ENCODE measurements at regions not wholly inside any gene's neighbourhood (a gene's known extent, or its start where the extent isn't known, plus 50 kb on each side); places are given as distances from the start of the nearest gene placed in this dataset.

- no peaks in the 10 kb centered on the region for H3K9me3 ChIP-seq
- no peaks in the 10 kb centered on the region for H3K4me1 ChIP-seq
- no peak for DNase-seq (ENCODE audit: low spot score)
- no peak overlapping the region for H3K4me3 ChIP-seq
- H3K27ac ChIP-seq: no peak overlapping the region
- H3K27me3 ChIP-seq: no peaks in the 10 kb centered on the region
- no peaks in the 10 kb centered on the region for H3K36me3 ChIP-seq
- no peak for TF ChIP-seq CTCF (IDR thresholded peaks at IDR 0.05)
Measured at GRCh38 chr6:9783567-9783966, 631.3 kb downstream of the TFAP2A start.

DNA sequence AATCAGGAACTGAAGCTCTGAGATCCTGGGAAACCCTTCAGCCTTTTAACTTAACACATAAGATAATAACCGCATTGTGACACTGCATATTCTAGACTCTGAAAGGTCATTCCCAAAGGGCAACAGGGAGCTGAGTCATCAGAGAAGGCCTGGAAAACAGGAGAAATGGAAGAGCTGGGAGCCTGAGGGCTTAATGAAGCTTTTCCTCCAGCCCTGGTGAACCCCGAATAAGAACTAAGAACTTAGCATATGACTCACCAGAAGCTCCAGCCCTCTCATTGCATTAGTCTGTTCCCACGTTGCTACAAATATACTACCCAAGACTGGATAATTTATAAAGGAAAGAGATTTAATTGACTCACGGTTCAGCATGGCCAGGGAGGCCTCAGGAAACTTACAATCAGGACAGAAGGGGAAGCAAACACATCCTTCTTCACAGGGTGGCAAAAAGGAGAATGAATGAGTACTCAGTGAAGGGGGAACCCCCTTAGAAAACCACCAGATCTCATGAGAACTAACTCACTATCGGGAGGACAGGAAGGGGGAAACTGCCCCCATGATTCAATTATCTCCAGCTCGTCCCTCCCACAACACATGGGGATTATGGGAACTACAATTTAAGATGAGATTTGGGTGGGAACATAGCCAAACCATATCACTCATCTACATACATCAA lies 648.5 kb downstream of the TFAP2A start:
- Histone ChIP-seq H3K27me3 (no peaks in the 10 kb centered on the region), H3K9me3 (no peaks in the 10 kb centered on the region), H3K36me3 (no peaks in the 10 kb centered on the region), H3K4me1 (no peaks in the 10 kb centered on the region), H3K27ac (no peak overlapping the region), H3K4me3 (no peak overlapping the region)
- TF ChIP-seq CTCF (IDR thresholded peaks at IDR 0.05): no peak
- no peak for DNase-seq (ENCODE audit: low spot score)

DNA sequence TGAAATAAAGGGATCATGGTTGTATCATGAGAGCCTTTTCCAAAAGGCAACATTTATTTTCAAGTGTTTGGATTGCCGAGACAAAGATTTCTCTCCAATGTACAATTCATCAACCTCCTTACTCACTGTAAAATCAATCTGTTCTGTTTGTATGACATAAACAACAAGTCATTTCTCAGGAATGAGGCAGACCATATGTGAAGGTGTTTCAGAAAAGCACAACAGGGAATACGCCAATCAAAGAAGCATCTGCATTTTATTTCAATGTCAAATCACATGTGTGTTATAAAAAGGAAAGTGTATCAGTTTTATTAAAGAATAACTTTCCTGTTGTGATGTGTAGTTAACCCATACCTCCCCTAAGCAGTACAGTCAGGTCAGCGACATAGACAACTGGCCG lies 653.7 kb downstream of the TFAP2A start:
- Histone ChIP-seq H3K27ac (no peak overlapping the region), H3K4me1 (no peaks in the 10 kb centered on the region), H3K27me3 (no peaks in the 10 kb centered on the region), H3K9me3 (no peaks in the 10 kb centered on the region), H3K36me3 (no peaks in the 10 kb centered on the region), H3K4me3 (no peak overlapping the region)
- DNase-seq (ENCODE audit: low spot score): no peak
- no peak for TF ChIP-seq CTCF (IDR thresholded peaks at IDR 0.05)

- Histone ChIP-seq H3K4me1 (no peaks in the 10 kb centered on the region), H3K27ac (no peak overlapping the region), H3K36me3 (no peaks in the 10 kb centered on the region), H3K27me3 (no peaks in the 10 kb centered on the region), H3K9me3 (no peaks in the 10 kb centered on the region), H3K4me3 (no peak overlapping the region)
- no peak for DNase-seq (ENCODE audit: low spot score)
- TF ChIP-seq CTCF (IDR thresholded peaks at IDR 0.05): no peak
Measured at GRCh38 chr6:9754515-9754914, 660.4 kb downstream of the TFAP2A start.

DNA sequence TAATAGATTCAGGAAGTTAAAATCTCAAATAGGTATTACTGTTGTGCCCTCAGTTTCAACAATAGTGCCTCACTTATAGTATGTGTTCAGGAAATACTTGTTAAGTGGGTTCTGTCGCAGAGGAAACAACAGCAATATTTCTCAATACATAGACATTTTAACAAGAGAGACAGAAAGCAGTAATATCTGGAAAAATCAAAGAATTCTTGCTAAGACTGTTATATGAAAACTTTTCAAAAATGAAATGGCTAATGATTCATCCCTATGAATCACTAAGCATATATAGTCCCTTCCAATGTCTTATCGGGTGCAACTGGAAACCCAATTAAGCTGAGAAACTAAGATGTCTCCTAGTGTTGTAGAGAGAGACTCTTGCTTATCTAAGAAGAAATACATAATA lies 668.9 kb downstream of the TFAP2A start:
- no peak for TF ChIP-seq CTCF (IDR thresholded peaks at IDR 0.05)
- no peak for DNase-seq (ENCODE audit: low spot score)
- H3K4me3 ChIP-seq: no peak overlapping the region

DNA sequence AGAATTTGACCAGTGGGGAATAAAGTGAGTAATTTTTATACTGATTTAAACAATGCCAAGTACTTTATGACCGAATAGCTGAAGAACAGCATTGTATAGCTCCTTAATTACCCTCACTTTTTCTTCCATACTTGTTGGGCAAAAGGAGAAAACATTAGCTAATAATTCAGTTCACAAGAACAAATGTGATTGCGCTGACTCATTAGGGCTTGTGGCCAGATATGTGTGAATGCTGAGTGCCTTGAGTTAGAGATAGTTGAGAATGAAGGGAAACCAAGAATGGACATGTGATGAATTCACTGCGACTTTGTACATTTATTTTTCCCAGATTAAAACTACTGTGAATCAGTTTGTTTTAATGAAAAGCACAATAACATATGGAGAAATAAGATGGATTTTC lies 669.4 kb downstream of the TFAP2A start:
- no peak for TF ChIP-seq CTCF (IDR thresholded peaks at IDR 0.05)
- Histone ChIP-seq H3K27ac (no peak overlapping the region), H3K4me1 (no peaks in the 10 kb centered on the region), H3K36me3 (no peaks in the 10 kb centered on the region), H3K27me3 (no peaks in the 10 kb centered on the region), H3K9me3 (no peaks in the 10 kb centered on the region), H3K4me3 (no peak overlapping the region)
- no peak for DNase-seq (ENCODE audit: low spot score)

More for the DNA sequence above, 668.9 kb downstream of the TFAP2A start:
- Histone ChIP-seq H3K27me3 (no peaks in the 10 kb centered on the region), H3K36me3 (no peaks in the 10 kb centered on the region), H3K27ac (no peak overlapping the region), H3K9me3 (no peaks in the 10 kb centered on the region), H3K4me1 (no peaks in the 10 kb centered on the region)
